GM20000 (cell line): ENCODE measurements at regions not wholly inside any gene's neighbourhood (a gene's known extent, or its start where the extent isn't known, plus 50 kb on each side); places are given as distances from the start of the nearest gene placed in this dataset.

ENCODE experiments used
- DNase-seq: peaks from one replicate; pipeline ENCODE4 v3.0.0; 2012; ENCODE audit warnings: low spot score
- TF ChIP-seq, protein P1 (sequence below): IDR thresholded peaks from 2 replicates; pipeline ENCODE4 v1.5.1; 2012; ENCODE audit warnings: mild to moderate bottlenecking, control low read depth; ENCODE audit errors: extremely low read depth, missing control alignments

GRCh38 chr9:89760123-89760522 lies 155.3 kb downstream of the GADD45G start:
- TF ChIP-seq, protein P1, sequence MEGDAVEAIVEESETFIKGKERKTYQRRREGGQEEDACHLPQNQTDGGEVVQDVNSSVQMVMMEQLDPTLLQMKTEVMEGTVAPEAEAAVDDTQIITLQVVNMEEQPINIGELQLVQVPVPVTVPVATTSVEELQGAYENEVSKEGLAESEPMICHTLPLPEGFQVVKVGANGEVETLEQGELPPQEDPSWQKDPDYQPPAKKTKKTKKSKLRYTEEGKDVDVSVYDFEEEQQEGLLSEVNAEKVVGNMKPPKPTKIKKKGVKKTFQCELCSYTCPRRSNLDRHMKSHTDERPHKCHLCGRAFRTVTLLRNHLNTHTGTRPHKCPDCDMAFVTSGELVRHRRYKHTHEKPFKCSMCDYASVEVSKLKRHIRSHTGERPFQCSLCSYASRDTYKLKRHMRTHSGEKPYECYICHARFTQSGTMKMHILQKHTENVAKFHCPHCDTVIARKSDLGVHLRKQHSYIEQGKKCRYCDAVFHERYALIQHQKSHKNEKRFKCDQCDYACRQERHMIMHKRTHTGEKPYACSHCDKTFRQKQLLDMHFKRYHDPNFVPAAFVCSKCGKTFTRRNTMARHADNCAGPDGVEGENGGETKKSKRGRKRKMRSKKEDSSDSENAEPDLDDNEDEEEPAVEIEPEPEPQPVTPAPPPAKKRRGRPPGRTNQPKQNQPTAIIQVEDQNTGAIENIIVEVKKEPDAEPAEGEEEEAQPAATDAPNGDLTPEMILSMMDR = no peak
- no peak for DNase-seq

- DNase-seq = no peak
- TF ChIP-seq, protein P1 = no peak
These were observed 159.4 kb downstream of the GADD45G start for GRCh38 chr9:89764217-89764616.

DNA sequence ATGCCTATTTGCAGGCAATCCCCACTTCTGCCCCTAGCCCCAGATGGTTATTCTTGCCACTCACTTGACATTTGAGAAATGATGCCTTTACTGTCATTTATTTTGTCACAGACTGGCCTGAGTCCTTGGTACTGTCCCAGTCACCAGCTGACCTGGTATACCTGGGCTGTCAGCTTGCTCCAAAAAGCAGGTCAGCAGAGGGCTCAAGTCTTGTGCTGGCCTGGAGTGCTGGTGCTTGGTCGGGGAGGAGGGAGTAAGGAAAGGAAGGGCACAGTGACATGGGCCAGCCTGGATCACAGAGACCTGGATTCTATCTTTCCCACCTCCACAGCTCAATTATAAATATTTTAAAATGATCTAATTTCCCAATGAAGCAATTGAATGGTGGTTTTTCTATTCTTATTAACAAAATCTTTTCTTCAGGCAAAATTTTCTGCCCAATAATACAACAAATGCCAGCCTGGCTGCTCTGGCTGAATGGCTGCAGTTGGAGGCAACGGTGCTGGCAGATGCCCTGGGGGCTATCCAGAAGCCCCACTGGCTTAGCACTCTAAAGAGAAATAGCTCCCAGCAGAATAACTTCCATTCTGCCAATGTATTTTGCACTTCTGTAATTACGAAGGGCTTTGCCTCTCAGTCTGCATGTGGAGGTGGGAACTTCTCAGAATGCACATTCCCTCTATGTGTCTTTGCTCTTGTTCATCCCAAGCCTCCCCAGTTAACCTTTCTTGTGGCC lies 160.6 kb downstream of the GADD45G start:
- TF ChIP-seq, protein P1 = no peak
- DNase-seq = no peak

GRCh38 chr9:89766991-89767390 lies 162.2 kb downstream of the GADD45G start:
- DNase-seq = no peak

DNA sequence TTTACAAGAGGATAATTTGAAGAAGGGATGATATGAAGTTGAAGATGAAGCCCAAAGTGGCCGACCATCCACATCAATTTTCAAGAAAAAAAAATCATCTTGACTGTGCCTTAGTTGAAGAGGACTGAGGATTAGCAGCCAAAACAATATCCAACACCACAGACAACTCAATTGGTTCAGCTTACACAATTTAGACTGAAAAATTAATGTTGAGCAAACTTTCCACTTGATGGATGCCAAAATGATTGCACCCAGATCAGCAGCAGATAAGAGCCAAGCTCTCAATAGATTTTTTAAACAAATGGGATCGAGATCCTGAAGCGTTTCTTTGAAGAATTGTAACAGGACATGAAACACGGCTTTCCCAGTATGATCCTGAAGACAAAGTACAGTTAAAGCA lies 163.2 kb downstream of the GADD45G start:
- no peak for DNase-seq
- TF ChIP-seq, protein P1 = no peak

More at GRCh38 chr9:89766991-89767390, 162.2 kb downstream of the GADD45G start:
- TF ChIP-seq, protein P1 = no peak

DNA sequence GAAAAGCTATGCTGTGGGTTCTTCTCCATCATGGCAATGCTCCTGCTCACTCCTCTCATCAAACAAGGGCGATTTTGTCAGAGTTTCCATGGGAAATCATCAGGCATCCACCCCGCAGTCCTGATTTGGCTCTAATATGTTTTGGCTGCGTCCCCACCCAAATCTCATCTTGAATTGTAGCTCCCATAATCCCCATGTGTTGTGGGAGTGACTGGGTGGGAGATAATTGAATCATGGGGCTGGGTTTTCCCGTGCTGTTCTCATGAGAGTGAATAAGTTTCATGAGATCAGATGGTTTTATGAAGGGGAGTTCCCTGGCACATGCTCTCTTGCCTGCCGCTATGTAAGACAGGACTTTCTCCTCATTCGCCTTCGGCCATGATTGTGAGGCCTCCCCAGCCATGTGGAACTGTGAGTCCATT lies 163.8 kb downstream of the GADD45G start:
- DNase-seq = no peak
- TF ChIP-seq, protein P1 = no peak

DNA sequence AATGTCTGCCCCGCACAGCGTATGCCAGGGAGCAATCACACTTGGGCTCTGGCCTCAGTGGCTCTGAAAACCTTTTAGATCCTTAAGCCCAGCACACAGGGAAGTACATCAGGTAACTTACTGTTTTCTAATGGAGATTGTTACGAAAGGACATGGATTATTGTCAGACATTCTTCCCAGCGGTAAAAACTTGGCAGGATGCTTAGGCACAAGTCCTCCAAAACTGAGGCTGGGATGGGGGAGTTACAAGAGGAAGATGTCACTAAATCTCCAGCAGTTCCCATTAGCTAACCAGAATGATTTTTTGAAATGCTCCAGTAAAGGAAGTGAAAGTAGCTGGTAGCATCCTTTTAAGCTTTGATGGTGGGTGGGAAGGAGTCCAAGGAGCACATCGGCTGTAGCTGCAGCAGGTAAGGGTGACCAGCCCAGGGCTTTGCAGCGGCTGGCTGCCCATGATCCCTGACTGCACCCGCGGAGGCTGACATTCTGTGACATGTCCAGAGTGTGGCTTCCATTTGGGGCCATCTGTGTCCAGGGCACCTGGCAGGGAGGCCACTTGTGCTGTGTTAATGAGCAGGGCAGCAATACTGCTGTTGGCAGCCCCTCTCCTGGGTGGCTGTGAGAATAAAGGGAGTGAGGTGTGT lies 165.8 kb downstream of the GADD45G start:
- DNase-seq = no peak
- TF ChIP-seq, protein P1 = no peak
